C4-2B (cell line): ENCODE measurements at regions not wholly inside any gene's neighbourhood (a gene's known extent, or its start where the extent isn't known, plus 50 kb on each side); places are given as distances from the start of the nearest gene placed in this dataset.

Source experiments
- CTCF ChIP-seq: fragments of 450-650 bp; conservative IDR thresholded peaks from 2 replicates; pipeline ENCODE4 v1.5.1; 2017; ENCODE audit warnings: mild to moderate bottlenecking
- ZFX ChIP-seq: fragments of 450-650 bp; IDR thresholded peaks from 2 replicates; pipeline ENCODE4 v1.6.1; 2017

- TF ChIP-seq CTCF (no peak), ZFX (no peak)
Measured at GRCh38 chr1:196027127-196027526, 581.1 kb downstream of the KCNT2 start.
